Gastroesophageal sphincter (tissue), 4 donors: ENCODE measurements at regions not wholly inside any gene's neighbourhood (a gene's known extent, or its start where the extent isn't known, plus 50 kb on each side); places are given as distances from the start of the nearest gene placed in this dataset.

Experiments used
- ATAC-seq: fragments of 150-250 bp; one replicate; pipeline ENCODE4 v1.9.1; 2016; ENCODE audit warnings: mild to moderate bottlenecking, moderate library complexity
- H3K27ac ChIP-seq, 4 donors: fragments of 200-600 bp; sonication (generic) in 3 of 4; 1 replicate in 3 of 4; 2 replicates in 1 of 4; pipeline ENCODE4 v1.5.1; 2016 to 2019
- H3K27me3 ChIP-seq: fragments of 200-600 bp; sonication (generic); one replicate; pipeline ENCODE4 v1.5.1; 2019
- H3K36me3 ChIP-seq, 2 donors: fragments of 200-600 bp; sonication (generic); one replicate each; pipeline ENCODE4 v1.5.1; 2019; ENCODE audit warnings: control low read depth in 1 of 2
- H3K4me1 ChIP-seq, 3 donors: fragments of 200-600 bp; sonication (generic); 1 replicate in 2 of 3; 2 replicates in 1 of 3; pipeline ENCODE4 v1.5.1; 2016 to 2019; ENCODE audit warnings: control low read depth in 2 of 3
- H3K4me3 ChIP-seq, 2 donors: fragments of 200-600 bp; sonication (generic); one replicate each; pipeline ENCODE4 v1.5.1; 2019; ENCODE audit warnings: mild to moderate bottlenecking in 1 of 2, moderate library complexity in 1 of 2
- H3K9me3 ChIP-seq, 3 donors: fragments of 200-600 bp; sonication (generic); one replicate each; pipeline ENCODE4 v1.5.1; 2017 to 2019; ENCODE audit warnings: control low read depth in 2 of 3
- CTCF ChIP-seq, 4 experiments: fragments of 200-600 bp in 2 of 4; fragments of 450-650 bp in 2 of 4; sonication (generic) in 1 of 4; IDR thresholded peaks; one replicate each; pipeline ENCODE4 v1.5.1; 2017 to 2019; ENCODE audit warnings: antibody characterized with exemption in 4 of 4, mild to moderate bottlenecking in 2 of 4, moderate library complexity in 2 of 4
- EP300 ChIP-seq: sonication (generic); formaldehyde crosslinking; IDR thresholded peaks from one replicate; pipeline ENCODE4 v1.6.1; 2017; ENCODE audit warnings: antibody characterized with exemption, mild to moderate bottlenecking
- POLR2A ChIP-seq, 2 donors: fragments of 450-650 bp; IDR thresholded peaks; one replicate each; pipeline ENCODE4 v1.6.1; 2017; ENCODE audit warnings: antibody characterized with exemption in 2 of 2, mild to moderate bottlenecking in 2 of 2, moderate library complexity in 1 of 2
- POLR2AphosphoS5 ChIP-seq: sonication (generic); formaldehyde crosslinking; IDR thresholded peaks from one replicate; pipeline ENCODE4 v1.6.1; 2017; ENCODE audit warnings: antibody characterized with exemption
- WGBS, 2 donors: methylation state at CpG; one replicate each; pipeline ENCODE4 v1.1.5; 2018; ENCODE audit warnings: low coverage in 1 of 2; 5-methylcytosine and 5-hydroxymethylcytosine counted together

DNA sequence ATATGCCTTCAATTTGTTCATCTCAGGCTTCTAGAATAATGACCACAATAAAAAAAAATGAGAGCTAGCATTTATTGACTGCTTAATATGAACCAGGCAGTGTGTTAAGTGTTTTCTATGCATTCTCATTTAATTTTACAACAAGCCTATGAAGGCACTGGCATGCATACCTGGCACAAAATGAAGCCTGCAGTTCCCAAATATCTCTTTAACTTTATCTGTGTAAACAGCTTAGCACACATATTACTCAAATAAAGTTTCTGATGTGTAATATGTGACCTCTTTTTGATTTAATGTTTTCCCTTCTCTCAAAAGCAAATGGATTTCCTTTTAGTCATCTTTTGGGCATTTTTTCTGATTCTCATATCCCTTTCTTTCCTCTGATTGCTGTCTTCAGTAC, 671.8 kb downstream of the PCDH7 start:
- Histone ChIP-seq H3K4me1 (peaks cover 0 to 10% (median 0%) of the 10 kb centered on the region in 3 donors), H3K4me3 (no peak overlapping the region), H3K27ac (no peak overlapping the region), H3K36me3 (no peaks in the 10 kb centered on the region), H3K27me3 (no peaks in the 10 kb centered on the region), H3K9me3 (no peaks in the 10 kb centered on the region)
- no peak for ATAC-seq
- no peak for TF ChIP-seq POLR2AphosphoS5
- no peak for TF ChIP-seq EP300
- TF ChIP-seq POLR2A (IDR thresholded peaks at IDR 0.05) = no peak
- no peak for TF ChIP-seq CTCF (IDR thresholded peaks at IDR 0.05)

DNA sequence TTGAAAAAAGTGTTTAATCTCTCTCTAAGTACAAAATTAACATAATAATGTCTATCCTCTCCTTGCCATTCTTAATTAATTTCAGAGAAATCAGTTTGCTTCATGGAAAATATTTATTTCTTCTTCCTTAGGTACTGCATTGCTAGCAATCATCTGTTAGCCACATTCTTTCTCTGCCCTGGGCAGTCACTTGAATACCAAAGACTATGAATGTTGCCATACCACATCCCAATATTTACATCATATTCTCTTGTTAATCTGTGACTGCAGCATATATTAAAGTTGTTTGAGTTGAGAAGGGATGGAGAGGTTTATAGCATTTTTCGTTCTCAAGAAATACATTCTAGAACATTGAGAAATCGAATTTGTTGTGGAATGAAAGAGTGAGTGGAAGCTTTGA, 672.8 kb downstream of the PCDH7 start:
- no peak for ATAC-seq
- Histone ChIP-seq H3K4me1 (peaks cover 0 to 10% (median 0%) of the 10 kb centered on the region in 3 donors), H3K27ac (no peak overlapping the region), H3K36me3 (no peaks in the 10 kb centered on the region), H3K9me3 (no peaks in the 10 kb centered on the region), H3K4me3 (no peak overlapping the region), H3K27me3 (no peaks in the 10 kb centered on the region)
- TF ChIP-seq POLR2AphosphoS5 (no peak), POLR2A (IDR thresholded peaks at IDR 0.05) (no peak), CTCF (IDR thresholded peaks at IDR 0.05) (no peak), EP300 (no peak)
- WGBS, 2 donors = 59 to 70% methylated on average over 2 of the region's 2 CpGs

- Histone ChIP-seq H3K9me3 (no peaks in the 10 kb centered on the region), H3K27ac (no peak overlapping the region), H3K27me3 (no peaks in the 10 kb centered on the region), H3K4me3 (no peak overlapping the region), H3K4me1 (no peaks in the 10 kb centered on the region), H3K36me3 (no peaks in the 10 kb centered on the region)
- TF ChIP-seq CTCF (IDR thresholded peaks at IDR 0.05) (no peak), POLR2A (IDR thresholded peaks at IDR 0.05) (no peak), POLR2AphosphoS5 (no peak), EP300 (no peak)
- no peak for ATAC-seq
- WGBS, 2 donors = 50 to 55% methylated on average over 3 of the region's 3 CpGs
These were observed 688.0 kb downstream of the PCDH7 start for GRCh38 chr4:31408121-31408520.

- Histone ChIP-seq H3K4me1 (no peaks in the 10 kb centered on the region), H3K36me3 (no peaks in the 10 kb centered on the region), H3K4me3 (no peak overlapping the region), H3K9me3 (no peaks in the 10 kb centered on the region), H3K27me3 (no peaks in the 10 kb centered on the region), H3K27ac (no peak overlapping the region)
- TF ChIP-seq EP300 (no peak), POLR2A (IDR thresholded peaks at IDR 0.05) (no peak), CTCF (IDR thresholded peaks at IDR 0.05) (no peak), POLR2AphosphoS5 (no peak)
- ATAC-seq = no peak
- 75 to 82% methylated on average over 1 of the region's 1 CpG for WGBS, 2 donors
These were observed 691.4 kb downstream of the PCDH7 start for GRCh38 chr4:31411565-31411964.

DNA sequence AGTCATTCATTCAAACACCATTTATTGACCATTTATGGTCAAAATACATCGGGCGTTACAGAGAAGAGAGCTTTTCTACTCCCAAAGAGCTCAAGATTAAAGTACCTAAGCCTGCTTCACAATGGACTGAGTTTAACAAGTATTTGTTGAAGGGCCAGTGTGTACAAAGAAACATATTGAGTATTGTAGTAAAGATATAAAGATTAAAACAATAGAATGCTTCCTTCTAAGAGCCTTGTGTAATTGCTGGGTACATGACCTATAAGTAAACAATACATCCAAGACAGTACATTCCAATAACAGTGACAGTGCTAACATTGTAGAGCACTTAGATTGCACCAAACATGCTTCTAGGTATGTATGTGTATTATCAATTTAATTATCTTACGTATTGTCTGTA, 695.5 kb downstream of the PCDH7 start:
- no peak for TF ChIP-seq CTCF (IDR thresholded peaks at IDR 0.05)
- TF ChIP-seq POLR2AphosphoS5 = no peak
- no peak for TF ChIP-seq EP300
- no peak for TF ChIP-seq POLR2A (IDR thresholded peaks at IDR 0.05)
- no peaks in the 10 kb centered on the region for H3K9me3 ChIP-seq
- no peak overlapping the region for H3K4me3 ChIP-seq
- WGBS, 2 donors = 92 to 93% methylated on average over 1 to 3 of the region's 3 CpGs
- no peak for ATAC-seq
- H3K36me3 ChIP-seq = no peaks in the 10 kb centered on the region
- H3K27me3 ChIP-seq = no peaks in the 10 kb centered on the region
- H3K27ac ChIP-seq = no peak overlapping the region
- no peaks in the 10 kb centered on the region for H3K4me1 ChIP-seq
